Osteoblast (primary cell): ENCODE measurements at regions not wholly inside any gene's neighbourhood (a gene's known extent, or its start where the extent isn't known, plus 50 kb on each side); places are given as distances from the start of the nearest gene placed in this dataset.

Experiments used
- DNase-seq: peaks from one replicate; pipeline ENCODE4 v3.0.0; 2011; ENCODE audit warnings: low spot score, mixed read lengths; ENCODE audit not compliant: insufficient read length; ENCODE audit errors: missing footprints
- H2AFZ ChIP-seq: 2 replicates; pipeline ENCODE4 v1.6.0; 2011; ENCODE audit warnings: mild to moderate bottlenecking, low read length
- H3K27ac ChIP-seq: 2 replicates; pipeline ENCODE4 v1.5.1; 2011; ENCODE audit warnings: mild to moderate bottlenecking, low read depth, low read length, moderate library complexity
- H3K27me3 ChIP-seq: 2 replicates; pipeline ENCODE4 v1.6.0; 2012; ENCODE audit warnings: mild to moderate bottlenecking, control low read depth, inconsistent platforms, low read length, moderate library complexity; ENCODE audit not compliant: insufficient read depth
- H3K36me3 ChIP-seq: 2 replicates; pipeline ENCODE4 v1.5.1; 2011; ENCODE audit warnings: mild to moderate bottlenecking, low read length, control low read depth, moderate library complexity; ENCODE audit not compliant: insufficient read depth
- H3K4me1 ChIP-seq: 2 replicates; pipeline ENCODE4 v1.5.1; 2011; ENCODE audit warnings: mild to moderate bottlenecking, low read length, control low read depth, moderate library complexity; ENCODE audit not compliant: insufficient read depth
- H3K4me2 ChIP-seq: 2 replicates; pipeline ENCODE4 v1.6.0; 2011; ENCODE audit warnings: mild to moderate bottlenecking, low read length; ENCODE audit not compliant: insufficient read depth
- H3K4me3 ChIP-seq: fragments of 200-600 bp; sonication (generic); 3 replicates; pipeline ENCODE4 v1.5.1; 2012; ENCODE audit warnings: mild to moderate bottlenecking, low read length, inconsistent platforms; ENCODE audit not compliant: insufficient read depth
- H3K79me2 ChIP-seq: 2 replicates; pipeline ENCODE4 v1.6.0; 2012; ENCODE audit warnings: mild to moderate bottlenecking, low read length, control low read depth, inconsistent platforms; ENCODE audit not compliant: insufficient read depth
- H3K9me3 ChIP-seq: 2 replicates; pipeline ENCODE4 v1.5.1; 2011; ENCODE audit warnings: low read depth, low read length, control low read depth
- H4K20me1 ChIP-seq: 2 replicates; pipeline ENCODE4 v1.6.0; 2012; ENCODE audit warnings: mild to moderate bottlenecking, low read length, control low read depth; ENCODE audit not compliant: insufficient read depth
- CTCF ChIP-seq: IDR thresholded peaks from 2 replicates; pipeline ENCODE4 v1.5.1; 2011; ENCODE audit warnings: mild to moderate bottlenecking, low read depth, low read length, moderate library complexity; ENCODE audit errors: extremely low read depth

DNA sequence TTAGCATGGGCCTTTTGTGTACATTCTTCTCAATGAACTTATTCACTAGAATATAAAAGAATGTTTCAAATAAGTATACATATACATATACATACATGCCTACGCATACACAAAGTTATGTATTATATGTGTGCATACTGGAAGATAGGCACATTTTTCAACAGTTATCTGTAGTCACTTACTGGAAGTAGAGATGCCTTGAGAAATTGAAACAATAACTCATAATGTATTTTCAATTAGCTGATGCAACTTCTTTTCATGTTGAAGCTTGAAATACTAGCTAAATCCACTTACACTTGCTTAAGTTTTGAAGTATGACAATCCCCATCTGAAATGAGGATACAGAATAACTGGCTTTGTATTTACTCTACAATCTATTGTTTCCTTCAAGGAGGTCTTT is 469.0 kb upstream of the PTGER4 start:
- H3K36me3 ChIP-seq: no peaks in the 10 kb centered on the region
- H3K79me2 ChIP-seq: no peaks in the 10 kb centered on the region
- no peaks in the 10 kb centered on the region for H3K27me3 ChIP-seq
- no peak overlapping the region for H3K27ac ChIP-seq
- no peaks in the 10 kb centered on the region for H3K4me1 ChIP-seq
- no peak overlapping the region for H2AFZ ChIP-seq
- H3K9me3 ChIP-seq: no peaks in the 10 kb centered on the region
- H3K4me3 ChIP-seq: no peak overlapping the region
- no peak overlapping the region for H3K4me2 ChIP-seq
- no peak for TF ChIP-seq CTCF
- DNase-seq: no peak
- H4K20me1 ChIP-seq: no peaks in the 10 kb centered on the region

DNA sequence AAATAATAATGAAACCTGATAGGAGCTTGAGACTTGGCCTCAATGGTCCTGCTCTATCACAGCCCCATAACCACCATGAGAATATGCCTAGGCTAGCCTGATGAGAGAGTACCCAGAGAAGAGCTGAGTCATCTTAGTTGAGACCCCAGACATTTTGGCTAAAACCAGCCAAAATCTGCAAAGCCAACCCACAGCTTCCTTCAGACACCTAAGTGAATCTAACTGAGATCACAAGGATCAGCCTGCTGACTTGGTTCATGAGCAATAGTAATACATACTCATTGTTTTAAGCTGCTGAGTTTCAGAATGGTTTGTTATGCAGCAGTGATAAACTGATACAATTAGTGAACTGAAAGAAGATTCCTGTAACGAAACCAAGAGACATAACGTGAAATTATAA is 473.7 kb upstream of the PTGER4 start:
- no peaks in the 10 kb centered on the region for H3K79me2 ChIP-seq
- H3K4me3 ChIP-seq: no peak overlapping the region
- no peaks in the 10 kb centered on the region for H3K4me1 ChIP-seq
- H3K9me3 ChIP-seq: no peaks in the 10 kb centered on the region
- H3K27me3 ChIP-seq: no peaks in the 10 kb centered on the region
- H3K4me2 ChIP-seq: no peak overlapping the region
- no peaks in the 10 kb centered on the region for H3K36me3 ChIP-seq
- no peaks in the 10 kb centered on the region for H4K20me1 ChIP-seq
- no peak for DNase-seq
- H3K27ac ChIP-seq: no peak overlapping the region
- no peak overlapping the region for H2AFZ ChIP-seq
- no peak for TF ChIP-seq CTCF

DNA sequence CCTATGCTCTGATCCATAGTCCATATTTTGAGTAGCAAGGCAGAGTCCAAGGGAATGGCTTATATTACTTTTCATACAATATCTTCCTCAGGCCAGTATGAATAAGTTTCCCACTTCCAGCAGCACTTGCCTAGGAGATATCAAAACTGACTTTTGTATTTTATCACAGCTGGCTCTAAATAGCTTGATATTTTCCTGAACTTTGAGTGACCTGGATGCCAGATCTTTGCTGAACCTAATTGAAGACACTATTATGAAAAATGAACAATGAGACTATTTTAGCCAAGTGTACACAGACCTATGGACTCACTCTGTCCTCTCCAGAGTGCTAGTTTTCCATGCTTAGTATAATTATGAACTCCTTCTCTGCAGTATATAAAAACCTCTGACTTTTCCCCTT is 475.6 kb upstream of the PTGER4 start:
- H3K4me1 ChIP-seq: no peaks in the 10 kb centered on the region
- no peaks in the 10 kb centered on the region for H4K20me1 ChIP-seq
- no peak overlapping the region for H2AFZ ChIP-seq
- H3K27me3 ChIP-seq: no peaks in the 10 kb centered on the region
- peak; percentile 8 for DNase-seq
- H3K79me2 ChIP-seq: no peaks in the 10 kb centered on the region
- no peak for TF ChIP-seq CTCF
- no peak overlapping the region for H3K4me2 ChIP-seq
- H3K9me3 ChIP-seq: no peaks in the 10 kb centered on the region
- H3K27ac ChIP-seq: no peak overlapping the region
- no peak overlapping the region for H3K4me3 ChIP-seq
- H3K36me3 ChIP-seq: no peaks in the 10 kb centered on the region

DNA sequence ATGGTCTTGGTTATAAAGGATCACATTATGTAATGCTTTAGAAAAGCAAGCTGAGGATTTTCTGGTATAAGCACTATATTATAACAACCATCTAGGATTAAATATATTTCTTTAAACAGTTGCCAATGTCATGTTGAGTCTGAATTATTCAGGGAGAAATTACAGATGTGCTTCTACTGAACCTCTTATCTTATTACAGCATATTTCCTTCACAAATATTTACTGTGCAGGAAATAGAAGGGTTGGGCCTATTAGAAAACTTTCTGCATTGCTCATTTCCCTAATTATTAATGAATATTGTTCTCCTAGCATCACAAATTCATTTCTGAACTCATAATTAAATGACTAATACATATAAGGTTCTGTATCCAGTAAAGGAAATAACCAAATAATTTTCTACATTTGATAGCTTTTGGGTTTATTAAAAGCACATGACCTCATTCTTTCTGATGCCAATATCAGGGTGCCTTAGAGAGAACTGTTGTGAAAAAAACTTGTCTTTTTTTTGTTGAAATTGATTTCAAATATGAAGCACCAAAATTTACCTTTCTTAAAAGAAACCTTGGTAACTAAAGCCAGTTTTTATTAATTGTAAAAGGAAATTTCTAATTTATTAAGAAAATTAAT is 476.8 kb upstream of the PTGER4 start:
- H3K36me3 ChIP-seq: no peaks in the 10 kb centered on the region
- H4K20me1 ChIP-seq: no peaks in the 10 kb centered on the region
- H3K27ac ChIP-seq: no peak overlapping the region
- H3K4me2 ChIP-seq: no peak overlapping the region
- TF ChIP-seq CTCF: no peak
- H2AFZ ChIP-seq: no peak overlapping the region
- DNase-seq: no peak
- no peaks in the 10 kb centered on the region for H3K27me3 ChIP-seq
- no peaks in the 10 kb centered on the region for H3K79me2 ChIP-seq
- no peaks in the 10 kb centered on the region for H3K9me3 ChIP-seq
- H3K4me3 ChIP-seq: no peak overlapping the region
- H3K4me1 ChIP-seq: no peaks in the 10 kb centered on the region
